GM19463 (cell line): ENCODE measurements at regions not wholly inside any gene's neighbourhood (a gene's known extent, or its start where the extent isn't known, plus 50 kb on each side); places are given as distances from the start of the nearest gene placed in this dataset.
"Not testable (repeated sequence)": the region's sequence is repeated elsewhere in the genome, so short reads cannot be mapped to it uniquely, and the experiment has no call there.

Experiments used
- ATAC-seq: cut with Tn5 transposase; IDR thresholded peaks from one replicate; pipeline ENCODE4 v1.9.1; 2021; ENCODE audit warnings: mild to moderate bottlenecking, moderate library complexity; ENCODE audit not compliant: unreplicated experiment

DNA sequence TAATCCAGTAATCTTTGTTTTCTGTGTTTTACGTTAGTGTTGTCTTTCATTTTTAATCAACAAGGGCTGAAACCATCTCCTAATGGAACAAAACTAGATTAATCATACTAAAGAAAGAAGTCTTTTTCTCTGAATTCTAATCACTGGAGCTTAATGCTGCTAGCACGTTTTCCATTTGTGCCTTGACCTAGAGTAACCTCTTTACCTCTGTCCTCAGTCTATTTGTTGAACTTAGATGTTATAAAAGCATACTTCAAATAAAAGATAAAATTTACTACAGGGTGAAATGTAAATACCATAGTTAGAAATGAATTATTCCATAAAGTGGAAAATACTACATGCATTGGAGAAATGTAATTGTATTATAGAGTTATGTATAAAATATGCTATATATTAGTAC lies 207.1 kb downstream of the NKX6-1 start:
- ATAC-seq: no peak

DNA sequence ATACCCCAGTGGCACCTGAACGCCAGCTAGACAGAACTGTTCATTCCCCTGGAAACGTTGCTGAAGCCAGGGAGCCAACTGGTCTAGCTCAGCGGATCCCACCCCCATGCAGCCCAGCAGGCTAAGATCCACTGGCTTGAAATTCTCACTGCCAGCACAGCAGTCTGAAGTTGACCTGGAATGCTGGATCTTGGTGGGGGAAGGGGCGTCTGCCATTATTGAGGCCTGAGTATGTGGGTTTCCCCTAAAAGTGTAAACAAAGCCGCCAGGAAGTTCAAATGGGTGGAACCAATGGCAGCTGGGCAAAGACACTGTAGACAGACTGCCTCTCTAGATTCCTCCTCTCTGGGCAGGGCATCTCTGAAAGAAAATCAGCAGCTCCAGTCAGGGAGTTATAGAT lies 213.0 kb downstream of the NKX6-1 start:
- no peak for ATAC-seq

- no peak for ATAC-seq
Observed at GRCh38 chr4:84279678-84280077, 219.4 kb downstream of the NKX6-1 start.

- ATAC-seq: no peak
Observed at GRCh38 chr4:84277923-84278322, 221.2 kb downstream of the NKX6-1 start.

DNA sequence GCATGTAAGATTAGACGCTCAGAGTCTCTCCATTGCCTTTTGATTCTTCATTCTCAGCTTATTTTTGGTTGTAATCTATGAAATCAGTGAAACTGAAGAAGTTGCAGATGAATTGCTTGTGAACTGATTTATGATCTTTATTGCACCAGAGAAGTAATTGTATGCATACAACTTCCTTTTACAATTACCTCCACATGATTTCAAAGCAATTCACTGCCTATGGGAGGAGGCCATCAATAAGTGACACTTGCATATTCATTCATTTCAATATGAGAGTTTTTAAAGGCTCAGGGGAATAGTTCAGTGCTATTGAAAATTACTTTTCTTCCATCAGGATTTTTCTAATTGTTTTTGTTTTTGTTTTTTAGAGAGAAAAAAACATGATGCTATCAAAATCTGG lies 222.3 kb downstream of the NKX6-1 start:
- ATAC-seq: no peak

DNA sequence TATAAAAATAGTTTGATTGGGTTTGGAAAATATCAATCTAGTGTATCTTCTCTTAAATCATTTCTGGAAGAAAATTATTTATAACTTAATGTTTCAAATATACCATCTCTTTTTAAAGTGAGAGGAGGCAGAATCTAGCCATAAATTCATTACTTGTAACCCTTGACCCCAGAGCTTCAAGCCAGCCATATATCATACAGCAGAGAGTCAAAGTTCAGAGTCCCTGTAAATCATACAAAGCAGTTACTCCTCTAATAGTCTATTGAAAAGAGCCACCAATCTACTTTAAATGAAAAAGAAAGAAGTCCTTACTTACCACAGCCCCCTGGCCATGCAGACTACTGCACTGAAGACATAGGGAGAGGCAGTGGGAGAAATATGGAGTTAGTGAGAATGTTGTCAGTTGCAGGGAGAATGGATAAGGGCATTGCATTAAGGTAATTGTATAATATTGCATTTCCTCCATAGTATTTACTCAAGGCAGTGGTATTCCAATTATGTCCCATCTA lies 229.5 kb downstream of the NKX6-1 start:
- no peak for ATAC-seq

- no peak for ATAC-seq
Observed at GRCh38 chr4:84264652-84265051, 234.4 kb downstream of the NKX6-1 start.

DNA sequence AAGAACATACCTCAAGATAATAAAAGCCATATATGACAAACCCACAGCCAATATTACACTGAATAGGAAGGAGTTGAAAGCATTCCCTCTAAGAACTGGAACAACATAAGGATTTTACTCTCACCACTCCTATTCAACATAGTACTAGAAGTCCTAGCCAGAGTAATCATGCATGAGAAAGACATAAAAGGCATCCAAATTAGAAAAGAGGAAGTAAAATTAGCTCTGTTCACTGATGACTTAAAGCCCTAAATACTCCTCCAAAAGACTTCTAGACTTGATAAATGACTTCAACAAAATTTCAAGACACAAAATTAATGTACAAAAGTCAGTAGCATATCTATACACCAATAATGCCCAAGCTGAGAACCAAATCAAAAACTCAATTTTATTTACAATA lies 235.7 kb downstream of the NKX6-1 start:
- peak; percentile 24 for ATAC-seq

GRCh38 chr4:84260495-84260894 lies 238.6 kb downstream of the NKX6-1 start:
- no peak for ATAC-seq

GRCh38 chr4:84258905-84259830 lies 239.9 kb downstream of the NKX6-1 start:
- peak; percentile 88 for ATAC-seq

DNA sequence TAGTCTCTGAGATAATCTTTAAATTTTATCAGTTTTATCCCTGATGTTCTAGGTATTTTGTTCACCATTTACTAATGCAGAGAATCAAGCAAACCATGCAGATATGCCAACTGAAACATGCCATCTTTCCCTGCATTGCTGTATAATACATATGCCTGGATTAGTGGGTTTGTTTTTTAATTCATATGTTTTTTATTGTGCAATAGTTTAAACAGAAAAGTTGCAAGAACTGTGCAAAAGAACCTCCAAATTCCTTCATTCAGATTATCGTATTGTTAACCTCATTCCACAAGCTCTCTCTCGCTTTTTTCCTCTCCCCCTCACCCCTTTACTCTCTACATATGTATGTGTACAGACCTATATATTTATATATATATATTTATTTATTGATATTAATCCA lies 244.6 kb downstream of the NKX6-1 start:
- no peak for ATAC-seq

DNA sequence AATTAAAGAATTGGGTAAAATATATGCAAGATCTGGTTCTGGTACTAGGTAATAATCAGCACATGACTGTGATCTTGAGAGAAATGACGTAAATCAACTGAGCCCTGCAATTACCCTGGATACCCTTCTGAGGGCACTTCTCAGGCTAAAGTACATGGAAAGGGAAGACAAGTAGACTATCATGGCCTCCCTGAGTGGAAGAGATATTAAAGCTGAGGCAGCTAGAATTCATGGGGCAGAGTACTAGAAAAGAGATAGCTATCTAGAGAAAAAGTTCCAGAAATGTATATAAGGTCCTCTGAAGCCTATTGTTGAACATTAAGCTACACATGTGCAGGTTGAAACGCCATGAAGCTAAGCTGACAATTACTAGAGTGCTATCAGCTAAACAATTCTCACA lies 249.6 kb downstream of the NKX6-1 start:
- ATAC-seq: no peak

DNA sequence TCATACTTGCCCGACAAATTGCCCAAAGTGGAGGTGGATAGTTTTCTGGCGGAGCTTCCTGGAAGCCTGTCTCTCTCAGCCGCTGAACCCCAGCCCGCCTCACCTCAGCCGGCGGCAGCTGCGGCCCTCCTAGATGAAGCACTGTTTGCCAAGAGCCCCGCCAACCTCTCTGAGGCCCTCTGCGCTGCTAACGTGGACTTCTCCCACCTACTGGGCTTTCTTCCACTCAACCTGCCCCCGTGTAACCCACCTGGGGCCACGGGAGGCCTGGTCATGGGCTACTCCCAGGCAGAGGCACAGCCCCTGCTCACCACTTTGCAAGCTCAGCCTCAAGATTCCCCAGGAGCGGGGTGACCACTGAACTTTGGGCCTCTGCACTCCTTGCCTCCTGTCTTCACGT lies 254.1 kb downstream of the NKX6-1 start:
- not testable (repeated sequence) for ATAC-seq

GRCh38 chr4:84244346-84244801 lies 254.7 kb downstream of the NKX6-1 start:
- not testable (repeated sequence) for ATAC-seq

DNA sequence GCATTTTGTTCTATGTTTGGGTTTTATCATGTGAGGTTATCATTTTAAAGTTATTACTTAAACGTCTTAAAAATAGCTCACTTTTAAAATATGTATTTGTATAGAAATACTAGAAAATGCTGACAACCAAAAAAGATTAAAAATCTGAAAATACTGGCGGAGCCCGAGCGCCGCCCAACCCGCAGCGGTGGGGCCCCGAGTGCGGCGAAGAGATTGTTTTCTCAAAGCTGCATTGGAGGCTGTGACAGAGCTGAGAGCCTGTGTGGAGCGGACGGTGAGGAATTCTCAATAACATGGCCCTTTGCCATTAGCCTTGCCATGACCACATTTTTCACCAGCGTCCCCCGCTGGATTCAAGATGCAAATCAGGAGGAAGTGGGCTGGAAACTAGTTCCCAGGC lies 255.4 kb downstream of the NKX6-1 start:
- ATAC-seq: no peak

DNA sequence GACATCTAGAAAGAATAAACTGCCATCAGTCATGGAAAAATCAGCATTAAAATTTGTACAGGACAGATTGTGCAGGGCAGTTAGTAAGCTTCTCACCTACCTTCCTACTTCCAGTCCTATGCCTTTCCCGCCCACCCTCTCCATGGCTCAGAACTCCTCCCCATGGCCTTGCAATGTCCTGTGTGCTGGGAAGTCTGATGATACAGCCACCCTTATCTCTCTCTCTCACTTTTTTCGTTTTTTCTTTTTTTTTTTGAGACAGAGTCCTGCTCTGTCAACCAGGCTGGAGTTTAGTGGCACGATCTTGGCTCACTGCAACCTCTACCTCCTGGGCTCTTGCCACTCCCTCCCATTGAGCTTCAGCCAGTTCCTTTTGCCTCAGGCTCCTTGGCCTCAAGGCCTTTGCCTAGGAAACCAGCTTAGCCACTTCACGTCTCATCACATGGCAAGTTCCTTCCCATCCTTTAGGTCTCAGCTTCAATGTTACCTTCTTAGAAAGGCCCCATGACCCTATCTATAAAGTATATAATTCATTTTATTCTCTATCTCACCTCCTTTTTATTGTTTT lies 259.7 kb downstream of the NKX6-1 start:
- ATAC-seq: no peak

GRCh38 chr4:84238247-84239090 lies 260.6 kb downstream of the NKX6-1 start:
- ATAC-seq: no peak

DNA sequence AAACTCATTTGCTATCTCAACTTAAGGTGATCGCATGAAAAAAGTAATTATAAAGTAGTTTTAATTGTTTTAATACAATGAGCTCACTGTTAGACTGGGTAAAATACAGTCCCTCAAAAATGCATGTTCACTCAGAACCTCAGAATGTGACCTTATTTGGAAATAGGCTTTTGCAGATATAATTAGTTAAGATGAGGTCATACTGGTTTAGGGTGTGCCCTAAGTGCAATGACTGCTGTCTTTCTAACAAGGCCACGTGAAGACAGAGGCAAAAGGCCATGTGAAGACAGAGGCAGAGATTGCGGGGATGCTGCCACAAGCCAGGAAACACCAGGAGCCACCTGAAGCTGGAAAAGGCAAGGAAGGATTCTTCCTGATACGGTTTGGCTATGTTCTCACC lies 262.1 kb downstream of the NKX6-1 start:
- ATAC-seq: no peak

- peak; percentile 98 for ATAC-seq
Observed at GRCh38 chr4:84235126-84235944, 263.8 kb downstream of the NKX6-1 start.

DNA sequence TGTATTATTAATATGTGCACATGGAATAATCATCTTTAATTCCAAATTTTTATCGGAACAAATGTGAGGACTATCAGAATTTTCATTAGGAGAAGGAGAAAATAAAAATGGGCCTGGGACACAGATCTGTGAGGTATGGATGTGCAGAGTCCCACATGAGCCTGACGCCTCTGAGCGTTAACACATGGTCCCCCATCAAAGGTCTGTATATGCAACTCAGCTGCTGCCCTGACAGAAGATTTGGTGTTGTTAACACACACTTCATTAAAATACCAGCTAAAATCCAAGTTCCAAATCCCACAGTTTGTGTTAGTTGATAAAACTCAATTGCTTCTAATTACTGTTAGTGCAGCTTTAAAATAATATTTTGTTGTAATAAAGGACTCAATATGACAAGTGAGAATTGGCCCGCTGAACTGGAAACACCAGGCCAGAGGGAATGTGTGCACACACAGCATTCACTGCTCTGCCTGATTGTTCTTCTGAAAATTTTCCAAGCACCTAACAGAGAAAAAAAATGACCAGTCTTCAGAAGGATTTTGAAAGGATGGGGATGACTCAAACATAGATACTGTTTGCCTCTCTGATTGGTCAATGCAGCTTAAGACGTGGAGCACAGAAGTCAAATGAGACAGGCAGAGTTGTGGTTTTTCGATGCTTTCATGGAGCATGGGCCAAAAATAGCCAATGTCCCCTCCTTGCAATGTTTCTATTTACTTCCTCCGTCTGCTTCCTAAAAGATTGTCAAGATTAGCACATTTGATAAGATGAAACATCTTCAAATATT lies 266.6 kb downstream of the NKX6-1 start:
- ATAC-seq: no peak
